ENCODE measurements at regions not wholly inside any gene's neighbourhood (a gene's known extent, or its start where the extent isn't known, plus 50 kb on each side); places are given as distances from the start of the nearest gene placed in this dataset.

GRCh38 chr2:15702452-15702851, 110.8 kb downstream of the DDX1 start:
- Histone ChIP-seq H3K27ac (replicated peaks) (no peak overlapping the region), H3K4me3 (replicated peaks; ENCODE audit: insufficient read depth, low read length) (no peak overlapping the region)
- no peak for DNase-seq (ENCODE audit: low read depth in 1 of 2, low spot score in 1 of 2)

GRCh38 chr2:15703365-15703869, 111.7 kb downstream of the DDX1 start:
- DNase-seq (ENCODE audit: low read depth in 1 of 2, low spot score in 1 of 2) = no peak
- no peak overlapping the region for H3K27ac ChIP-seq (replicated peaks)
- no peak overlapping the region for H3K4me3 ChIP-seq (replicated peaks; ENCODE audit: insufficient read depth, low read length)
- TF ChIP-seq, protein P1, sequence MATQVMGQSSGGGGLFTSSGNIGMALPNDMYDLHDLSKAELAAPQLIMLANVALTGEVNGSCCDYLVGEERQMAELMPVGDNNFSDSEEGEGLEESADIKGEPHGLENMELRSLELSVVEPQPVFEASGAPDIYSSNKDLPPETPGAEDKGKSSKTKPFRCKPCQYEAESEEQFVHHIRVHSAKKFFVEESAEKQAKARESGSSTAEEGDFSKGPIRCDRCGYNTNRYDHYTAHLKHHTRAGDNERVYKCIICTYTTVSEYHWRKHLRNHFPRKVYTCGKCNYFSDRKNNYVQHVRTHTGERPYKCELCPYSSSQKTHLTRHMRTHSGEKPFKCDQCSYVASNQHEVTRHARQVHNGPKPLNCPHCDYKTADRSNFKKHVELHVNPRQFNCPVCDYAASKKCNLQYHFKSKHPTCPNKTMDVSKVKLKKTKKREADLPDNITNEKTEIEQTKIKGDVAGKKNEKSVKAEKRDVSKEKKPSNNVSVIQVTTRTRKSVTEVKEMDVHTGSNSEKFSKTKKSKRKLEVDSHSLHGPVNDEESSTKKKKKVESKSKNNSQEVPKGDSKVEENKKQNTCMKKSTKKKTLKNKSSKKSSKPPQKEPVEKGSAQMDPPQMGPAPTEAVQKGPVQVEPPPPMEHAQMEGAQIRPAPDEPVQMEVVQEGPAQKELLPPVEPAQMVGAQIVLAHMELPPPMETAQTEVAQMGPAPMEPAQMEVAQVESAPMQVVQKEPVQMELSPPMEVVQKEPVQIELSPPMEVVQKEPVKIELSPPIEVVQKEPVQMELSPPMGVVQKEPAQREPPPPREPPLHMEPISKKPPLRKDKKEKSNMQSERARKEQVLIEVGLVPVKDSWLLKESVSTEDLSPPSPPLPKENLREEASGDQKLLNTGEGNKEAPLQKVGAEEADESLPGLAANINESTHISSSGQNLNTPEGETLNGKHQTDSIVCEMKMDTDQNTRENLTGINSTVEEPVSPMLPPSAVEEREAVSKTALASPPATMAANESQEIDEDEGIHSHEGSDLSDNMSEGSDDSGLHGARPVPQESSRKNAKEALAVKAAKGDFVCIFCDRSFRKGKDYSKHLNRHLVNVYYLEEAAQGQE (IDR thresholded peaks at IDR 0.05; ENCODE audit: insufficient replicate concordance, low read depth) = no peak
- TF ChIP-seq POLR2AphosphoS5 (IDR thresholded peaks at IDR 0.05; ENCODE audit: low read depth) (no peak), GABPA (IDR thresholded peaks at IDR 0.05; ENCODE audit: low read depth) (no peak), SPI1 (IDR thresholded peaks at IDR 0.05; ENCODE audit: borderline replicate concordance, low read depth) (no peak), CTCF (IDR thresholded peaks at IDR 0.05; ENCODE audit: insufficient read depth, low read length) (no peak)
- no peaks in the 10 kb centered on the region for H3K27me3 ChIP-seq (ENCODE audit: insufficient read depth, poor library complexity, severe bottlenecking)

More at GRCh38 chr2:15702452-15702851, 110.8 kb downstream of the DDX1 start:
- no peaks in the 10 kb centered on the region for H3K27me3 ChIP-seq (ENCODE audit: insufficient read depth, poor library complexity, severe bottlenecking)
- TF ChIP-seq, protein P1 (IDR thresholded peaks at IDR 0.05; ENCODE audit: insufficient replicate concordance, low read depth) = no peak
- TF ChIP-seq GABPA (IDR thresholded peaks at IDR 0.05; ENCODE audit: low read depth) (no peak), POLR2AphosphoS5 (IDR thresholded peaks at IDR 0.05; ENCODE audit: low read depth) (no peak), CTCF (IDR thresholded peaks at IDR 0.05; ENCODE audit: insufficient read depth, low read length) (no peak), SPI1 (IDR thresholded peaks at IDR 0.05; ENCODE audit: borderline replicate concordance, low read depth) (no peak)

- Histone ChIP-seq H3K27ac (replicated peaks) (no peak overlapping the region), H3K4me3 (replicated peaks; ENCODE audit: insufficient read depth, low read length) (no peak overlapping the region), H3K27me3 (ENCODE audit: insufficient read depth, poor library complexity, severe bottlenecking) (no peaks in the 10 kb centered on the region)
- TF ChIP-seq, protein P1 (IDR thresholded peaks at IDR 0.05; ENCODE audit: insufficient replicate concordance, low read depth) = no peak
- TF ChIP-seq POLR2AphosphoS5 (IDR thresholded peaks at IDR 0.05; ENCODE audit: low read depth) = no peak
- TF ChIP-seq SPI1 (IDR thresholded peaks at IDR 0.05; ENCODE audit: borderline replicate concordance, low read depth) = no peak
- TF ChIP-seq GABPA (IDR thresholded peaks at IDR 0.05; ENCODE audit: low read depth) = no peak
- TF ChIP-seq CTCF (IDR thresholded peaks at IDR 0.05; ENCODE audit: insufficient read depth, low read length) = no peak
- no peak for DNase-seq (ENCODE audit: low read depth in 1 of 2, low spot score in 1 of 2)
Measured at GRCh38 chr2:15704086-15704787, 112.6 kb downstream of the DDX1 start.

Data from HL-60 (cell line).